ENCODE measurements at regions not wholly inside any gene's neighbourhood (a gene's known extent, or its start where the extent isn't known, plus 50 kb on each side); places are given as distances from the start of the nearest gene placed in this dataset.
A peak's percentile ranks its signal among the peaks of the same experiment; 100 is the strongest.

- Histone ChIP-seq H3K9me1 (ENCODE audit: control insufficient read depth, extremely low read depth, insufficient read depth, low read length) (no peaks in the 10 kb centered on the region), H3K4me3 (ENCODE audit: control insufficient read depth in 2 of 3, extremely low read depth in 1 of 3, insufficient read depth in 2 of 3, low read depth in 1 of 3, low read length in 3 of 3) (no peak overlapping the region), H3K4me2 (ENCODE audit: control insufficient read depth, extremely low read depth, insufficient read depth, low read depth, low read length) (no peak overlapping the region), H3K27ac (ENCODE audit: control insufficient read depth, insufficient read depth, low read length) (no peak overlapping the region), H3K36me3 (ENCODE audit: control insufficient read depth in 2 of 2, extremely low read depth in 1 of 2, insufficient read depth in 2 of 2, low read length in 2 of 2) (no peaks in the 10 kb centered on the region), H2AFZ (ENCODE audit: control insufficient read depth, low read length) (no peak overlapping the region), H3K9ac (ENCODE audit: control insufficient read depth, extremely low read depth, insufficient read depth, low read length) (no peak overlapping the region), H3K9me3 (ENCODE audit: control insufficient read depth, low read depth, low read length) (no peaks in the 10 kb centered on the region), H3K79me2 (ENCODE audit: control insufficient read depth, insufficient read depth, low read length) (no peaks in the 10 kb centered on the region), H3K27me3 (ENCODE audit: control insufficient read depth, extremely low read depth, insufficient read depth, low read length) (no peaks in the 10 kb centered on the region), H4K20me1 (ENCODE audit: control insufficient read depth, extremely low read depth, insufficient read depth, low read length) (no peaks in the 10 kb centered on the region), H3K4me1 (ENCODE audit: control insufficient read depth, extremely low read depth, insufficient read depth, low read length) (no peaks in the 10 kb centered on the region)
- FAIRE-seq (no peak), DNase-seq (ENCODE audit: low read depth, low spot score) (no peak)
- TF ChIP-seq CTCF (optimal IDR thresholded peaks at IDR 0.05 in 1 of 3, IDR thresholded peaks at IDR 0.05 in 1 of 3, conservative IDR thresholded peaks at IDR 0.05 in 1 of 3; ENCODE audit: extremely low read depth in 1 of 3, insufficient read depth in 2 of 3, low read length in 3 of 3): no peak
- TF ChIP-seq EZH2 (IDR thresholded peaks at IDR 0.05; ENCODE audit: low read length): no peak
- dilution Hi-C loops (cut with MboI; ENCODE audit: extremely low pct_ligation_motif_present, low sequenced_read_pairs): no loop called here
Measured at GRCh38 chr10:20970708-20971107, 73.6 kb upstream of the NEBL start.

- no peak overlapping the region for H3K4me3 ChIP-seq (ENCODE audit: control insufficient read depth in 2 of 3, extremely low read depth in 1 of 3, insufficient read depth in 2 of 3, low read depth in 1 of 3, low read length in 3 of 3)
- no peaks in the 10 kb centered on the region for H3K27me3 ChIP-seq (ENCODE audit: control insufficient read depth, extremely low read depth, insufficient read depth, low read length)
- TF ChIP-seq EZH2 (IDR thresholded peaks at IDR 0.05; ENCODE audit: low read length) (no peak), CTCF (optimal IDR thresholded peaks at IDR 0.05 in 1 of 3, IDR thresholded peaks at IDR 0.05 in 1 of 3, conservative IDR thresholded peaks at IDR 0.05 in 1 of 3; ENCODE audit: extremely low read depth in 1 of 3, insufficient read depth in 2 of 3, low read length in 3 of 3) (no peak)
- no peaks in the 10 kb centered on the region for H3K36me3 ChIP-seq (ENCODE audit: control insufficient read depth in 2 of 2, extremely low read depth in 1 of 2, insufficient read depth in 2 of 2, low read length in 2 of 2)
- H3K4me2 ChIP-seq (ENCODE audit: control insufficient read depth, extremely low read depth, insufficient read depth, low read depth, low read length): no peak overlapping the region
- no peaks in the 10 kb centered on the region for H3K9me1 ChIP-seq (ENCODE audit: control insufficient read depth, extremely low read depth, insufficient read depth, low read length)
- no peaks in the 10 kb centered on the region for H4K20me1 ChIP-seq (ENCODE audit: control insufficient read depth, extremely low read depth, insufficient read depth, low read length)
- dilution Hi-C loops (cut with MboI; ENCODE audit: extremely low pct_ligation_motif_present, low sequenced_read_pairs): no loop called here
- no peak overlapping the region for H3K27ac ChIP-seq (ENCODE audit: control insufficient read depth, insufficient read depth, low read length)
- H3K79me2 ChIP-seq (ENCODE audit: control insufficient read depth, insufficient read depth, low read length): no peaks in the 10 kb centered on the region
- H2AFZ ChIP-seq (ENCODE audit: control insufficient read depth, low read length): no peak overlapping the region
- H3K9ac ChIP-seq (ENCODE audit: control insufficient read depth, extremely low read depth, insufficient read depth, low read length): no peak overlapping the region
- H3K4me1 ChIP-seq (ENCODE audit: control insufficient read depth, extremely low read depth, insufficient read depth, low read length): no peaks in the 10 kb centered on the region
- no peaks in the 10 kb centered on the region for H3K9me3 ChIP-seq (ENCODE audit: control insufficient read depth, low read depth, low read length)
- no peak for DNase-seq (ENCODE audit: low read depth, low spot score)
- peak; percentile 87 for FAIRE-seq
Measured at GRCh38 chr10:20970044-20970443, 72.9 kb upstream of the NEBL start.

Data from keratinocyte (primary cell).